Activated CD4-positive, alpha-beta T cell treated with anti-CD3 and anti-CD28 coated beads, Interleukin-2, amount 50 U/mL, for 48 hours (primary cell): ENCODE measurements at regions not wholly inside any gene's neighbourhood (a gene's known extent, or its start where the extent isn't known, plus 50 kb on each side); places are given as distances from the start of the nearest gene placed in this dataset.

Source experiments
- DNase-seq, 2 experiments: peaks; one replicate each; pipeline ENCODE4 v3.0.0-alpha.2; 2020

- DNase-seq: no peak
Measured at GRCh38 chr4:182969651-182970279, 52.6 kb upstream of the DCTD start.

- no peak for DNase-seq
Measured at GRCh38 chr4:182968917-182969650, 51.9 kb upstream of the DCTD start.

- no peak for DNase-seq
Measured at GRCh38 chr4:182967403-182967802, 50.2 kb upstream of the DCTD start.
